Mesothelial cell of epicardium (in vitro differentiated cells): ENCODE measurements at regions not wholly inside any gene's neighbourhood (a gene's known extent, or its start where the extent isn't known, plus 50 kb on each side); places are given as distances from the start of the nearest gene placed in this dataset.
"Not testable (repeated sequence)": the region's sequence is repeated elsewhere in the genome, so short reads cannot be mapped to it uniquely, and the experiment has no call there.

Experiments used
- DNase-seq, 2 experiments: peaks; one replicate each; pipeline ENCODE4 v3.0.0; 2021; ENCODE audit warnings: low spot score in 2 of 2; ENCODE audit not compliant: unreplicated experiment in 2 of 2
- H3K27ac Mint-ChIP-seq: 2 replicates; pipeline ENCODE4 v1.8.0; 2021; ENCODE audit warnings: mixed read lengths
- H3K27me3 Mint-ChIP-seq: 2 replicates; pipeline ENCODE4 v1.8.0; 2021; ENCODE audit warnings: low read depth, mixed read lengths
- H3K36me3 Mint-ChIP-seq: 2 replicates; pipeline ENCODE4 v1.8.0; 2021; ENCODE audit warnings: mixed read lengths
- H3K4me1 Mint-ChIP-seq: 2 replicates; pipeline ENCODE4 v1.8.0; 2021; ENCODE audit warnings: mixed read lengths
- H3K4me3 Mint-ChIP-seq: 2 replicates; pipeline ENCODE4 v1.8.0; 2021; ENCODE audit warnings: mild to moderate bottlenecking, moderate library complexity, mixed read lengths
- H3K9me3 Mint-ChIP-seq: 2 replicates; pipeline ENCODE4 v1.8.0; 2021; ENCODE audit warnings: mixed read lengths
- TF ChIP-seq, protein P1 (sequence below): fragments of 200-600 bp; sonication (generic); IDR thresholded peaks from one replicate; pipeline ENCODE4 v1.5.0; 2021; ENCODE audit warnings: antibody characterized with exemption; ENCODE audit not compliant: unreplicated experiment

DNA sequence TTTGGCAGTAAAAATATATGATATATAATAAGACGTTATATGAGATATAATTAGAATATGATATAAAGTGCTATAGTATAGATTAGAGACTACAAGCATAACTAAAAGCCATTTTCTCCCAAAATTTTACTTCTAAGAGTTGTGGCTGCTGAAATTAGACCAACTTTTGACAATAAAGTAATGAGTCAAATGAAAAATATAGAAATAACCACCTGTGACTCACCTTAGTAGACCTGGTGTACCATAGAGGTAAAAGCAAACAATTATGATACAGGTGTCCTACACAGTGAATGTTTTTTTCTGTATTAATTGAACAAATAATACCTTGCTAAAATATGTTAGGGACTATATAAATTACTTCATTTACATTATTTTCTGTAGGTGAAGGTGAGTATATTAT is 482.9 kb upstream of the MAN1A1 start:
- peaks cover 16% of the 10 kb centered on the region for H3K9me3 Mint-ChIP-seq
- H3K4me1 Mint-ChIP-seq, result peaks cover 7% of the 10 kb centered on the region
- no peaks in the 10 kb centered on the region for H3K27me3 Mint-ChIP-seq
- DNase-seq, result no peak
- no peaks in the 10 kb centered on the region for H3K36me3 Mint-ChIP-seq
- TF ChIP-seq, protein P1, sequence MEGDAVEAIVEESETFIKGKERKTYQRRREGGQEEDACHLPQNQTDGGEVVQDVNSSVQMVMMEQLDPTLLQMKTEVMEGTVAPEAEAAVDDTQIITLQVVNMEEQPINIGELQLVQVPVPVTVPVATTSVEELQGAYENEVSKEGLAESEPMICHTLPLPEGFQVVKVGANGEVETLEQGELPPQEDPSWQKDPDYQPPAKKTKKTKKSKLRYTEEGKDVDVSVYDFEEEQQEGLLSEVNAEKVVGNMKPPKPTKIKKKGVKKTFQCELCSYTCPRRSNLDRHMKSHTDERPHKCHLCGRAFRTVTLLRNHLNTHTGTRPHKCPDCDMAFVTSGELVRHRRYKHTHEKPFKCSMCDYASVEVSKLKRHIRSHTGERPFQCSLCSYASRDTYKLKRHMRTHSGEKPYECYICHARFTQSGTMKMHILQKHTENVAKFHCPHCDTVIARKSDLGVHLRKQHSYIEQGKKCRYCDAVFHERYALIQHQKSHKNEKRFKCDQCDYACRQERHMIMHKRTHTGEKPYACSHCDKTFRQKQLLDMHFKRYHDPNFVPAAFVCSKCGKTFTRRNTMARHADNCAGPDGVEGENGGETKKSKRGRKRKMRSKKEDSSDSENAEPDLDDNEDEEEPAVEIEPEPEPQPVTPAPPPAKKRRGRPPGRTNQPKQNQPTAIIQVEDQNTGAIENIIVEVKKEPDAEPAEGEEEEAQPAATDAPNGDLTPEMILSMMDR, result no peak
- no peak overlapping the region for H3K4me3 Mint-ChIP-seq
- no peak overlapping the region for H3K27ac Mint-ChIP-seq

- no peak overlapping the region for H3K27ac Mint-ChIP-seq
- no peaks in the 10 kb centered on the region for H3K36me3 Mint-ChIP-seq
- DNase-seq, result no peak
- H3K4me1 Mint-ChIP-seq, result peaks cover 7% of the 10 kb centered on the region
- peaks cover 16% of the 10 kb centered on the region for H3K9me3 Mint-ChIP-seq
- no peak overlapping the region for H3K4me3 Mint-ChIP-seq
- TF ChIP-seq, protein P1, result no peak
- no peaks in the 10 kb centered on the region for H3K27me3 Mint-ChIP-seq
Measured at GRCh38 chr6:119830494-119831295, 481.1 kb upstream of the MAN1A1 start.

GRCh38 chr6:119830069-119830468 is 480.5 kb upstream of the MAN1A1 start:
- DNase-seq, result no peak
- H3K36me3 Mint-ChIP-seq, result no peaks in the 10 kb centered on the region
- TF ChIP-seq, protein P1, result no peak
- no peaks in the 10 kb centered on the region for H3K27me3 Mint-ChIP-seq
- H3K4me3 Mint-ChIP-seq, result no peak overlapping the region
- H3K9me3 Mint-ChIP-seq, result peaks cover 17% of the 10 kb centered on the region
- H3K4me1 Mint-ChIP-seq, result peaks cover 7% of the 10 kb centered on the region
- no peak overlapping the region for H3K27ac Mint-ChIP-seq

- not testable (repeated sequence) for H3K4me1 Mint-ChIP-seq, H3K4me3 Mint-ChIP-seq, H3K36me3 Mint-ChIP-seq, H3K27me3 Mint-ChIP-seq, H3K27ac Mint-ChIP-seq, DNase-seq
- peaks cover 22% of the 10 kb centered on the region for H3K9me3 Mint-ChIP-seq
Measured at GRCh38 chr6:119829499-119829898, 479.9 kb upstream of the MAN1A1 start.

DNA sequence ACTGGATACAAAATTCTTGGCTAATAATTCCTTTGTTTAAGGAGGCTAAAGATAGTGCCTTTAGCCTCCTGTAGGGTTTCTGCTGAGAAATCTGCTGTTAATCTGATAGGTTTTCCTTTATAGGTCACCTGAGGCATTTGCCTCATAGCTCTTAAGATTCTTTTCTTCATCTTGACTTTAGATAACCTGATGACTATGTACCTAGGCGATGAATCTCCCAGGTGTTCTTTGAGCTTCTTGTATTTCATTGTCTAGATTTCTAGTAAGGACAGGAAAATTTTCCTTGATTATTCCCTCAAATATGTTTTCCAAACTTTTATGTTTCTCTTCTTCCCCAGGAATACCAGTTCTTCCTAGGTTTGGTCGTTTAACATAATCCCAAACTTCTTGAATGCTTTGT is 479.4 kb upstream of the MAN1A1 start:
- no peaks in the 10 kb centered on the region for H3K4me1 Mint-ChIP-seq
- TF ChIP-seq, protein P1, result no peak
- H3K9me3 Mint-ChIP-seq, result peaks cover 23% of the 10 kb centered on the region
- no peaks in the 10 kb centered on the region for H3K27me3 Mint-ChIP-seq
- no peak overlapping the region for H3K27ac Mint-ChIP-seq
- no peak for DNase-seq
- no peak overlapping the region for H3K4me3 Mint-ChIP-seq
- no peaks in the 10 kb centered on the region for H3K36me3 Mint-ChIP-seq

DNA sequence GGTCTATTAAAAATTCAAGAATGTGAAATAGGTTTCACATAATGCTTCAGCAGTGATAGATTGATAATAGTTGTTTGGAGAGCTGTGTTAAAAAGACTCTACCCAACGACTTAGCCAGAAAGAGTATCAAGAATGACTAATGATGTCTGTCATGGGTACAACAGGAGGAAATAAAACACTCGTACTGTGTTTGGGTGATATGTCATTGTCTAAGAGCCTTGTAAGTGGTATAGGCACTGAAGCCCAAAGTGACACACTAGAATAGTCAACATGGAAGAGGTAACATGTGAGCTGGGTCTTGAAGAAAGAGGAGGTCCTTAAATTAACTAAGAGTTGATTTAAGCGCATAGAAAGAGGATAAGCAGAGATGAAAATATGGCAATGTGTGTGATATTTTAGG is 471.8 kb upstream of the MAN1A1 start:
- no peak overlapping the region for H3K4me3 Mint-ChIP-seq
- H3K27me3 Mint-ChIP-seq, result no peaks in the 10 kb centered on the region
- H3K36me3 Mint-ChIP-seq, result no peaks in the 10 kb centered on the region
- no peak overlapping the region for H3K27ac Mint-ChIP-seq
- H3K9me3 Mint-ChIP-seq, result peaks cover 10% of the 10 kb centered on the region
- H3K4me1 Mint-ChIP-seq, result peaks cover 13% of the 10 kb centered on the region
- DNase-seq, result no peak
- TF ChIP-seq, protein P1, result no peak
